ENCODE measurements at regions not wholly inside any gene's neighbourhood (a gene's known extent, or its start where the extent isn't known, plus 50 kb on each side); places are given as distances from the start of the nearest gene placed in this dataset.
"Not testable (repeated sequence)": the region's sequence is repeated elsewhere in the genome, so short reads cannot be mapped to it uniquely, and the experiment has no call there.

DNA sequence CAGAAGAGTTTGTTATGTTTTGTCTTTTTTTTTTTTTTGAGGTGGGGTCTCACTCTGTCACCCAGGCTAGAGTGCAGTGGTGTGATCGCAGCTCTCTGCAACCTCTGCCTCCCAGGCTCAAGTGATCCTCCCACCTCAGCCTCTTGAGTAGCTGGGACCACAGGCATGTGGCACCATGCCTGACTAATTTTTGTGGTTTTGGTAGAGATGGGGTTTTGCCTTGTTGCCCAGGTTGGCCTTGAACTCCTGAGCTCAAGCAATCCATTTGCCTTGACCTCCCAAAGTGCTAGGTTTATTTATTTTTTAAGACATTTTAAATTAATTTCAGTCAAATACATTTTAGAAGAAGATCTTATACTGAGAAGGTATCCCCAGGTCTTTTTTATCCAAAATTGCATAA is 366.7 kb downstream of the KCNJ2 start:
- no peak for DNase-seq

DNA sequence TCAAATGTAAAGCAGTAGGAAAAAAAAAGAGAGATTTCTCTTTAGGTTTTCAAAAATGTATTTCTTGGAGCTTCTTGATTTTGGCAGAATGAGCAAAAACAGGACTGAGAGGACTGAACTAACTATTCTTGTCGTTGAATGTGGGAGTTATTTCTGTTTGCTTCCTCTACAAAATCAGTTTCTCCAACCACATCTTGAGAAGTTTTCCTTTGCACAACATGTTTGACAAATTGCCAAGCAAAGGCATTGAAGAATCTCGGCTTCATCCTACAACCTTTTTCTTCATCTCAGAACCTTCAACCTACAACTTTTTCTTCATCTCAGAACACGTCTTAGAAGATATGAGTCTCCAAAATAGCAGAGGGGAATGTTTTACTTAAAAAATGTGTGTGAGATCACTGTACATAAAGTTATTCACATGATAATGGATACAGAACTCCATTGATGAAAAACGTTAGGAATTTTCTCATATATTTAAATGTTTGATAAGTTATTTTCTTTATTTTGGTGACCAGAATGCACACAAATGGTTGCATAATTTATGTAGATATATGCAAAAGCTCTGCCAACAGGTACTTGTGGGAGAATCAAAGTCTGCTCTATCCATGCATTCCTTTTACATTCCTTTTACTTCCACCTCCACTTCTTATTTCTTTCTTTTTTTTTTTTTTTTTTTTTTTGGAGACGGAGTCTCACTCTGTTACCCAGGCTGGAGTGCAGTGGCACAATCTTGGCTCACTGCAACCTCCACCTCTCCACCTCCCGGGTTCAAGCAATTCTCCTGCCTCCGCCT is 370.0 kb downstream of the KCNJ2 start:
- DNase-seq = no peak

DNA sequence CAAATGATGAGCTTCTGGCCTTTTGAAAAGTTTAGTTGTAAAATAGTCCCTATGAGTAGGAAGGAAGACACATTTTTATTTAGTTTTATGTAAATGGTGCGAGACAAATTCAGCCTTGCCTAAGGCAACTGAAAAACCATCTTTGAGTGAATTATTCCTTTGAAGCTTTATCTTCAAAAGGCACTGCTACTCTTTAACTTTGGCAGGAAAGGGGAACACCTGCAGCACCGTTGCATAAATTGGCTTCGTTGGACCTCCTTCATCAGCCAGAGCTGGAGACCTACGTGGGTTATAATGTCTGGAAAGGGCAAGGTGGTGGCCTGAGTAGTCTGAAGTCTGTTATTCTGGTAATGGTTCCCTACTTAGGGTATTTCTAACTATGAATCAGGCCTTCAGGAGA is 373.5 kb downstream of the KCNJ2 start:
- DNase-seq = no peak

DNA sequence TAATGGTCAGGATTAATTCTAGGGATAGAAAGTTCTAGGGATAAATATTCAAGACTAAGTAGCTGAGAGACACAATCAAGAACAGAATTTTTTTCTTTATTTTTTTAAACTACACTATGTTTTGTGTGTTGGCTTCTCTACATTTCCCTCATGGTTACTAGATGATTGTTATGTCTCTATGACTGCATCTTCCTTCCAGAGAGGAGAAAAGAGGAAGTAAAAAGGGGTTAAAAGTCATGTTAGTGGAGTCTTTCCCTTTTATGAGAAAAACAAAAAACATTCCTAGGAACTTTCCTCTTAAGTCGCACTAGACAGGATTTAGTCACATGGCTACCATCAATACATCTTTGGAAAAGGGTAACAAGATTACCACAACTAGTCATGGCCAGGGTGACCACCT is 375.0 kb downstream of the KCNJ2 start:
- DNase-seq = no peak

DNA sequence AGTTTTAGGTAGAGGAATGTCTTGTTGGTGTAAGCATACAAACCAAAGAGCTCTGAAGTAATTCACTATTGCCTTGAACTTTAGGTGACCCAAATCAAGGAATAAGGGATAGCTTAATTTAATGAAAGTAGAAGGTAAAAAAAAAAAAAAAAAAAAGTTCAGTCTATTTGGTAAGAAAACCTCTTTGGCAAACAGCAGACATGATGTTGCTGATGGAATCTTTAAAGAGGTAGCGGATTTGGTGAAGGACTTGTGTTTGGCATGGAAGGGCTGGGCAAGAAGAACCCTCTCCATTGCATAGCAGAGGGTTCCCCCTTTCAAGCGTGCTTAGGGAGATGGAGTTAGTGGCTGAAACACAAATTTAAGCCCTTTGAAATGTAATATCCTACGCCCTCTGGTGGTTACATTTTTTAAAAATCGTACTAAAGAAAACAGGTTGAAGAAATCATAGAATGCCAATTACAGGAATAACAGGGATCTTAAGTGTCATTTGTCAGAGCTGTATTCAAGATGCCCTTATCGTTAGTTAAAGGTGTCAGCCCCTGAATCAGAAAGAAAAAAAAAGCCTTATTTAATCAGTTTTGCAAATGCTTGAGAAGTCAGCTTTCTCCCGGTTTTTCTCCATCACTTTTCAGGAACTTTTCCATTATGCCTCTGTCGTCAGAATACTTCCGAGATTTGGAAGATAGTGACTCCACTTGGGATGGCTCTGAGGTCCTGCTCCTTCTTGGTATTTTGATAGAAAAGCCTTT is 383.1 kb downstream of the KCNJ2 start:
- peak; percentile 45 for DNase-seq

DNA sequence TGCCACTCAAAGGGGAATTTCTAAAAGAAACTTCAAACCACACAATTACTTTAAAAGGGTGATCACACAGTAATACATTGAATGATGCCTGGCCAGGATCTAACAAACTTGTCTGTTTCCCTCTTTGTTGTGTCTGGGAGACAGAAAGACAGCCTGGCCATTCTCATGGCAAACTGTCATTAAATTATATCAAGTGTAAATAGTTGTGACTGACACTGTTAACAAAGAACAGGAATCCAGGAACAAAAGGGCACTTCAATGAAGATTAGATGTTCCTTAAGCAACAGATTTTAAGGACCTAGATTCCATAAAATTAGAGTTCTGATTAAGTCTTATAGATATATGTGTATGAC is 383.6 kb downstream of the KCNJ2 start:
- DNase-seq = no peak

DNA sequence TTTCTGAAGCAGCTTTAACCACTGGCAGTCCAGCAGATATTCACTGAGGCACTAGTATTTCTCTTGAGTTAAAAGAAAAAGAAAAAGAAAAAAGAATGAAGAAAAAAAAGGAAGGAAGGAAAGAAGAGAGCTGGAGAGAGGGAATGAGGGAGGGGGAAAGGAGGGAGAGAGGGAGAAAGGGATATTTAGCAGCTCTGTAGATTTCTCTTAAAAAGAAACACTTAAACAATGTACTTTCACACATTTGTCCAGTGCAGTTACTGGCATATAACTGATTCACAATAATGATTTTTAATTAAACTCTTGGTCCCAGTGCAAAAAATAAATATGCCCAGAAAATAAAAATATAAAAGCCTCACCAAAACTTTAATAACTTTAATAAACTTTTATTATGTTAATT is 386.4 kb downstream of the KCNJ2 start:
- DNase-seq = no peak

DNA sequence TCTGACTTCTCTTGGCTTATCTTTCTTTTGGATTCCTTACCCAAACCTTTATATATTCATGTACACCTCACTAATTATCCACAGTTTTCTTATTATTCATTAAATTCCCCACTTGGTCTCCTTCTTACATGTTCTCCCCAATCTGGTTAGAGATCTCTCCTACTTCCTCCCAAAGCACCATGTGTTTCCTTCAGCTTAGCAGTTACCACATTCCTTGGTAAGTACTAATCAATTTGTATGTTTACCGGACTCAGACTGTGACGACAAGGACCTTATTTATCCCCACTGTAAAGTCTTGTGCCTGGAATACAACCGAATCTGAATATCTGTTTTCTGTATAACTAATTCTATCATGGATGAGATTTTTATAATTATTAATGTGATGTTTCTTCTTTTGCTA is 389.5 kb downstream of the KCNJ2 start:
- no peak for DNase-seq

DNA sequence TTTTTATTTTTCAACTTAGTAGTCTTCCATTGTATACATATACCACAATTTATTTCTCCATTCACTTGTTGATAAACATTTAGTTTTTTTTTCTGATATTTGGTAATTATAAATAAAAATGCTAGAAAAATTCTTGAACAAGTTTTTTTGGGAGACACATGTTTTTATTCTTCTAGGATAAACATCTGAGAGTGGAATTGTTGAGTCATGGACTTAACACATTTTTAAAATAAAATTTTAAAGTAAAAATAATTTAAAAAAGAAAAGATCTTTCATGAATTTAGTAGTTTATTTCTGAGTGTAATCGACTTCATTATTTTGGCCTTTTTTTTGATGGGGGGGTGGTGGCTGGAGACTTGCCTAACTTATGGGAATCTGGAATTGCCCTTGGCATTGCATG is 391.1 kb downstream of the KCNJ2 start:
- DNase-seq = no peak

DNA sequence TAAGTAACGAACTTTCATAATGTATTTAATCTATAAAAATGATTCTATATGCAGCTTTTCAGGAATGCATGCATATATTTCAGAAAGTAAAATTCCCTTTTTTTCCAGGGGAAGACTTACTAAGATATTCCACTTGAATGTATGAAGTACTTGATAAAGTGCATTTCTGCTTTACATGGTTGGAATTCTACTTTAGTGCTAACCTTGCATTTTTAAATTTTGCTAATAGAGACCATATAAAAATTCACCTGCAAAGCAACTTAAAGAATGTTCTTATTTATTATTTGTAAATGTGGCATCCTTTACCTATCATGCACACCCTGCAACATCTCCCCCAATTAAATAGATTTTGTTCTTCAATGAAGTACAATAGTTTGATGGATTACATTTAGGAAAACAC is 392.8 kb downstream of the KCNJ2 start:
- DNase-seq = no peak

DNA sequence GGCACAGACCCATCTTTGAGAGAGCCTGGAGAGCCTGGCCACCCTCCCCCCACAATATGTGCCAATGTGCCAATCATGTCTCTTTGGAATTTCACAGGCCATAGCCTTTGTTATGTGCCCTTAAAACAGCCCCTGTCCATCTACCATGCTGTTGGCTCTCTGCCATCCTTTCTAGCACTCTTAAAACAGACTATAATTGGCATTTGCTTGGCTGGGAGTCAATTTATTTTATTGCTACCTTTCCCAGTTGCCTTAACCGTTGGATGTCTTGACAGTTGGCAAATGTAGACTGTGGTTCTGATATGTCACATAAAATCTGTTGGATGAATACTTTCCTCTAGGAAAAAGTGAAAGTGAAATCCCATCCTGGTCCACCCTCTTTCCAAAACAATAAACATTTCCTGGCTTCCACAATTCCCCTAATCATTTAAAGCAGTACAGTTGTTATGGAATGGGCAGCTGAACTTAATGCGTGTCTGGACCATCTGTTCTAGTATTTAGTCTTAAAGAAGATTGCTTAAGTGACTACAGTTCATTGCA is 394.0 kb downstream of the KCNJ2 start:
- peak; percentile 3 for DNase-seq

DNA sequence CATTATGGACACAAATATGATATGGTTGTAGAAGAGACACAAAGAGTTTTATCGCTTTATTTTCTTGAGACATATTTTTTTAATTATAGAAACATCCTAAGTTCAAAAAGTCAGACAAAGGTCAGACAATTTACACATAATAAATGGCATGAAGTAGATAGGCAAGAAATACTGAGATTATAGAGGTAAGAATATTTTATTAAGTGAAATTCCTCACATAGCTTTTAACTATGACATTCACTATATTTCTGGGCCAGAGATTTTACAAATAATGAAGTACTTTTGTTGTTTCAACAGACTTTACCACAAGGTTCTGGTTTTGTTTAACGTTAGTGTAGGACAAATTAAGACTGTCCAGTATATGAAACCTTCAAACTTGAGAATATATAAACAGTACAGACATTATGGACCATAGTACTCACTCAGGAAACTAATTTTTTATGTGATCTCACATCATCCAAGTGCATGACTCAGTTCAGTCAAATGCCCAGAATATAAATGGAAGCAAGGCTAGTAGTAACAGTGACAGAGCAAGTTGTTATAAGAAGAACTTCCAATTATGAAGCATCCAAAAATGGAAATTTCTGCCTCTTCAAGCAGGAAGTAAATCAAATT is 394.8 kb downstream of the KCNJ2 start:
- no peak for DNase-seq

DNA sequence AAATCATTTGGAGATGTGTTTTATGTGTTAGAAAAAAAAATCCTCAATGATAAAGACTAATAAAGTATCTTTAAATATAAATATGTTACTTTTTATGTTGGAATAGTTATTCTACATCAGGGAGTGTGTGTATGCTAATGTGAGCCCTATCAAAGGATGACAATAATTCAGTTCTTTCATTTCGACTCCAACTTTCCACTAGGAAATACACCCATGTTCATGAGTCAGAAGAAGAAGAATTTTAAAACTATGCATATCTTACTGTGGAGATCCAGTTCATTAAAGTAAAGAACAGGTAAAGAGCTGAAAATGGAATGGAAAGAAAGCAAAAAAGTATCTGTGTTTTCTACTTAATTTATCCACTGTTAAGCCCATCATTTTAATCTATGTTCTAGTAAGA is 399.8 kb downstream of the KCNJ2 start:
- no peak for DNase-seq

DNA sequence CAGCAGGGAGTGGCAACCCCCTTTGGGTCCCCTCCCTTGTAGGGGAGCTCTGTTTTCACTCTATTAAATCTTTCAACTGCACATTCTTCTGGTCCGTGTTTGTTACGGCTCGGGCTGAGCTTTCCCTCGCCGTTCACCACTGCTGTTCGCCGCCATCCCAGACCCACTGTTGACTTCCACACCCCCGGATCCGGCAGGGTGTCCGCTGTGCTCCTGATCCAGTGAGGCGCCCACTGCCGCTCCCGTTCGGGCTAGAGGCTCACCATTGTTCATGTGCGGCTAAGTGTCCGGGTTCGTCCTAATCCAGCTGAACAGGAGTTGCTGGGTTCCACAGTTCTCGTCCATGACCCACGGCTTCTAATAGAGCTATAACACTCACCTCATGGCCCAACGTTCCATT is 408.1 kb downstream of the KCNJ2 start:
- no peak for DNase-seq

DNA sequence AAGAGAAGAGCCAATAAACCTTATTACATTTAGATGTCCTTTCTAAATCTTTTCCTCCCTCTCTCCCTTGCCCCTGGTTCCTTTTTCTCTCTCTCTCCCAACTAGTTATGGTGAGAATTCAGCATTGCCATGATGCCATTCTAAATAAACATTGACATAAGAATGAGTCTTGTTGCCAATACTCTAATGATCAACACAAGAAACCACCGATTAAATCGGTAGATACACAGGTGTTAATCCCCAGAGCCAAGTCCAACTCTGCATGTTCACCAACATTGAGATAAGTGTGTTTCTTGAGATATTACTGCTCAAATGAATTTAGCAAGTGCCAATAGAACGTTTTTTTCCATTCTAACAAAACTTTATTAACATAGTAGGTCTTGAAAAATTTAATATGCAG is 412.1 kb downstream of the KCNJ2 start:
- DNase-seq = no peak

DNA sequence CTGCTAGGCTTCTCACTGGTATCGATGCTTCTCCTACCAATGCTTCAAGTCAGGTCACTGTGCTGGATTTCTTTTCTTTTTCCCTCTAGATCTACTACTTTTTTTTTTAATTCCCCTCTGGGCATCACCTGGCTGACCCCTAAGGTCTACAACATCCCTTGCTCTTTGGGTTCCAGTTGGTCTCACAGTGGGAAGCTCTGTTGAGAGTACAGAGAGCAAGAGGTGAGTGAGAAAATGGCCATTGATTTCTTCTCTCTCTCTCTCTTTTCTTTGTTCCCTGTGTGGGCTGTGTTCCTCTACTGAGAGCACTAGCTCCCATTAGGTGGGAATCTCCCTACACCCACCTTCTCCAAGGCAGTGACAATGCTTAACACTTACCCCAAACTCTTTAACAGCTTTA is 413.4 kb downstream of the KCNJ2 start:
- DNase-seq = peak; percentile 63

DNA sequence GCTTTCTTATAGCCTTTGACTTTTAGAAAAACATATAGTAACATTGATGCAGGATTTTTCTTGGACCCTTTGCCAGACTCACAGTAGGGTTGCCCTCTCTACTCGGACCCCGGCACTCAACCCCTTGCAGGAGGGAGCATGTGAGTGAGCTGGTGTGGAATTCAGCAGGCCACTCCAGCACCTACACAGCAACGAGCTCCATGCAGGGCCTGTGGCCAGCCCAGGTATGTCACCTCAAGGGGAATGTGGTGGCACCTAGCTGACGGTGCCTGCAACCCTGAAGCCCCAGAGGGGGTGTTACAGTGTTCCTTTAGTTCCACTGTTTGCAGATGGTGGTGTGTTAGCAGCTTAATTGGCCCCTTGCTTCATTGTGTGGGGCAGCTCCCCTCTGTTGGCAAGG is 414.9 kb downstream of the KCNJ2 start:
- no peak for DNase-seq

DNA sequence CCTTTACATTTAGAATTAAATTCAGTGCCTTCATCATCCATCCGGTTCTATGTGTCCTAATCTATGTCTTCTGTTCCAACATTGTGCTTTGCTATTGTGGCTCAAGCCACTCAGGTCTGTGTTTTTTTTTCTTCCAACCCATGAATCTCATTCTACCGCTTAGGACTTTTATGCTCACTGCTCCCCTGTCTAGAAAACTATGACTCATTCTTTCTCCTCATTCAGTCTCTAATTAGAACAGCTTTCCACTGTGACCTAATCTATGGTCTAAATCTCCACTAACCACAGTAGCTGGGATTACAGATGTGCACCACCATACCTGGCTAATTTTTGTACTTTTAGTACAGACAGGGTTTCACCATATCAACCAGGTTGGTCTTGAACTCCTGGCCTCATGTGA is 418.7 kb downstream of the KCNJ2 start:
- DNase-seq = no peak

DNA sequence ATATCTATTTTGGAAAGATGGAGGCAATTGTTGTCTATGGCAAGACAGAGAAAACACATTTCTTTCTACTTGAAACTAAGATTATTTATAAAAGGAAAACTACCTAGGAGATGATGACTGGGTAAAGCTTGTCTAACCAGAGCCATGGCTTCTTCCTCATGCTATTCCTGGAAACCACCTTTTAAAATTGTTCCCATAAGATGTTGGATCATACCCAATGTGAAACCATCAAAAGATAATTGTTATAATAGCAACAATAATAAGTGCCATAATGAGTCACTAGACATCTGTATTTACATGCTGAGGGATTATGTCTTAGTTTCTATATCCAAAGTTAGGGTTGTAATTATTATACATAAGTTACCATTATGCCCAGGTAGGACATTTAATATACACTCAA is 428.4 kb downstream of the KCNJ2 start:
- DNase-seq = no peak

DNA sequence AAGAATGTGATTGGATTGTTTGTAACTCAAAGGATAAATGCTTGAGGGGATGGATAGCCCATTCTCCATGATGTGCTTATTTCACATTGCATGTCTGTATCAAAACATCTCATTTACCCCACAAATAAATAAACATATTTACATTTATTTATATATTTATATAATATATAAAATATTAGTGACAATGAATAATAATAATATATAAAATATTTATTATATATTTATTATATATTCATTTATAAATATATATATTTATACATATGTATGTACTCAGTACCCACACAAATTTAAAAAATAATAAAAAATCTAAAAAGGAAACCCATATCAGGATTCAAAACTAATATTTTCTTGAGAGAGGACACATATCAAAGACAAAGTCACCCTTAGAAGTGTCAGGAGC is 429.9 kb downstream of the KCNJ2 start:
- no peak for DNase-seq

DNA sequence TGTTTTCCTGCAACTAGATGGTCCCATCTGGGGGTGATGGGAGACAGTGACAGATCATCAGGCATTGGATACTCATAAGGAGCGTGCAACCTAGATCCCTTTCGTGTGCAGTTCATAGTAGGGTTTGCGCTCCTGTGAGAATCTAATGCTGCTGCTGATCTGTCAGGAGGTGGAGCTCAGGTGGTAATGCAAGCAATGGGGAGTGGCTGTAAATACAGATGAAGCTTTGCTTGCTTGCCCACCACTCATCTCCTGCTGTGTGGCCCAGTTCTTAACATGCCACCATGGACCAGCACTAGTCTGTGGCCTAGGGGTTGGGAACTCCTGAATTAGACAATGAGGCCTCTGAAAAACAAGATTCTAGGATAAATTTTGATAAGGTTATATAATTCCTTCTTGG is 430.6 kb downstream of the KCNJ2 start:
- not testable (repeated sequence) for DNase-seq

DNA sequence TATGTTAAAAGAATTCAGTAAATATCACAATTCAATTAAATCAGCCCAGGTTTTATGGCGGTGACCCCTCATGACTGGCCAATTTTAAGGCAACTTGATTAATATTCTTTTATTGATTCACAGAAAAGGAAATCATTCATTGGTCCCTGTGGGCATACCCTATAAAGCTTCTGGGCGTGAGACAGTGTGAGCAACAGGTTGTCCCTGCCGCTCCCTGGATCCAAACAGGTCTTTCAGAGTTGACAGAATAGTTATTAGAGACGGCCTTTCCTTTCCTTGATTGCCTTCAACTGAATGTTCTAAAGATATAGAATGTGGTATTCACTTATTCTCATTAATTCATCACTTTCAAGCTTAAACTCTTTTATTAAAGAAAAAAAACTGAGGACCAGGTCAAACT is 433.9 kb downstream of the KCNJ2 start:
- no peak for DNase-seq

DNA sequence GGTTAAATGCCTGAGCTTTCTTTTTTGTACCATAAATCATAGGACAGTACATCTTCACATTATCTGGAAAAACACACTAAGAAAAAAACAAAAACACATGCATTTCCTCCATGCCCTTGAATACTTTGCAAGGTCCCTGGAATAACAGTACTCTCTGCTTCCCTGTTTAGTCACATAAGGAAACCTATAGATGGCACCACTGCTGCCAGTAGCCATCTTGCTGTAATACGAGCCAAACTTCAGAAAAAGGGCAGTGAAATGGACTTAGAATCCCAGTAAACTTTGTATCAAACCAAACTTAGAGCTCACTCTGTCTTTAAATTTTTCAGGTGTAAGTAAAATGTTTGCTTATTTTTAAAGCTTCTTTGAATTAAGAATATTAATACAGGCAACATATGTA is 435.5 kb downstream of the KCNJ2 start:
- DNase-seq = no peak

DNA sequence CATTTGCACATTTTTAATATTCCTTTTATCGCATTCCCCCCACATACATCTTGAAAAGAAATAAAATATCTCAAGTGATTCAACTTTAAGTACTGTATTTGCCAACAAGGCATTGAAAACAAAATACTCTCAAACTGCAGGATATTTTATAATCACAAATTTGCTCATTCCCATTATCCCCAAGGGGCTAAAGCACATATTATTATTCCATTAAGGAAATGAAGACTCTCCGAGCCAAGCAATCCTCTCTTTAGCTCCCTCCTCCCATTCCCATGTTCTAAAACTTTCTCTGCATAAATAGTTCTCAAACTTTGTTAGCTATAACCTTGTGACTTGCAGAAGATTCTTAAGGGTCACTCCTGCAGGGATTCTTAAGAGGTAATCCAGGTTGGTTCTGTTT is 436.8 kb downstream of the KCNJ2 start:
- DNase-seq = no peak
